ENCODE measurements at regions not wholly inside any gene's neighbourhood (a gene's known extent, or its start where the extent isn't known, plus 50 kb on each side); places are given as distances from the start of the nearest gene placed in this dataset.

DNA sequence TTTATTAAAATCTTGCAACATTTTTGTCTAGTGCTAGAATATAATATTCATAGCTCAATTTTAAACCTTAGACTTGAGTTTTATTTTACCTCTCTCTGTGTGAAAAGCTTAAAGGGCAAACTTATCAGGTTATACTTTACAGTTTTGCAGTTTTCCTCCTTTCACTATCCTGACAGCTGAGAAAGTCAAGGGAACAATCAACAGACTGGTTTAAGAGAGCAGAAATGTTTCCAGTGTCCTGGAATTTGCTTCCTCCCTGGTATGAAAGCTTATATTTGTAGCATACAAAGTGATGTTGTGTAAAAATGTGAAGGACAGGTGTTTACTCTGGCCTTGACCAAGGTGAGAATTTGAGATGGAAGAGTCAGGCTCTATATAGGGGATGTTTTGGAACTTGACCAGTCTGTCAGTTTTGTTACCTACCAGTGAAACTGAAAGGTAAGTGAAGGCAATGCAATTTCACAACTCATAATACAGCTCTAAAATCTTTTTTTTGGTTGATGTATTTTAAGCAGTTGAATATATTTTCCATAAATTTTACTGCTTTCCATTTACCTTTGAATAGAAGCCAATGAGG, 64.6 kb downstream of the FHIP1A start:
- TF ChIP-seq GTF2F1 (IDR thresholded peaks at IDR 0.05; ENCODE audit: low read length) = no peak
- TF ChIP-seq SAP130 (CRISPR knock-in tag; IDR thresholded peaks at IDR 0.05; ENCODE audit: low read depth) = no peak
- no peak for TF ChIP-seq DMAP1 (CRISPR knock-in tag; IDR thresholded peaks at IDR 0.05)
- TF ChIP-seq, protein P1, sequence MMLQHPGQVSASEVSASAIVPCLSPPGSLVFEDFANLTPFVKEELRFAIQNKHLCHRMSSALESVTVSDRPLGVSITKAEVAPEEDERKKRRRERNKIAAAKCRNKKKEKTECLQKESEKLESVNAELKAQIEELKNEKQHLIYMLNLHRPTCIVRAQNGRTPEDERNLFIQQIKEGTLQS (CRISPR knock-in tag; IDR thresholded peaks at IDR 0.05) = no peak
- TF ChIP-seq, protein P2, sequence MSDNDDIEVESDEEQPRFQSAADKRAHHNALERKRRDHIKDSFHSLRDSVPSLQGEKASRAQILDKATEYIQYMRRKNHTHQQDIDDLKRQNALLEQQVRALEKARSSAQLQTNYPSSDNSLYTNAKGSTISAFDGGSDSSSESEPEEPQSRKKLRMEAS (IDR thresholded peaks at IDR 0.05) = no peak
- TF ChIP-seq, protein P3, sequence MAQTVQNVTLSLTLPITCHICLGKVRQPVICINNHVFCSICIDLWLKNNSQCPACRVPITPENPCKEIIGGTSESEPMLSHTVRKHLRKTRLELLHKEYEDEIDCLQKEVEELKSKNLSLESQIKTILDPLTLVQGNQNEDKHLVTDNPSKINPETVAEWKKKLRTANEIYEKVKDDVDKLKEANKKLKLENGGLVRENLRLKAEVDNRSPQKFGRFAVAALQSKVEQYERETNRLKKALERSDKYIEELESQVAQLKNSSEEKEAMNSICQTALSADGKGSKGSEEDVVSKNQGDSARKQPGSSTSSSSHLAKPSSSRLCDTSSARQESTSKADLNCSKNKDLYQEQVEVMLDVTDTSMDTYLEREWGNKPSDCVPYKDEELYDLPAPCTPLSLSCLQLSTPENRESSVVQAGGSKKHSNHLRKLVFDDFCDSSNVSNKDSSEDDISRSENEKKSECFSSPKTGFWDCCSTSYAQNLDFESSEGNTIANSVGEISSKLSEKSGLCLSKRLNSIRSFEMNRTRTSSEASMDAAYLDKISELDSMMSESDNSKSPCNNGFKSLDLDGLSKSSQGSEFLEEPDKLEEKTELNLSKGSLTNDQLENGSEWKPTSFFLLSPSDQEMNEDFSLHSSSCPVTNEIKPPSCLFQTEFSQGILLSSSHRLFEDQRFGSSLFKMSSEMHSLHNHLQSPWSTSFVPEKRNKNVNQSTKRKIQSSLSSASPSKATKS (CRISPR knock-in tag; IDR thresholded peaks at IDR 0.05) = no peak
- no peak for TF ChIP-seq NFE2L1 (CRISPR knock-in tag; IDR thresholded peaks at IDR 0.05; ENCODE audit: borderline replicate concordance)
- no peak for TF ChIP-seq TARDBP (CRISPR knock-in tag; IDR thresholded peaks at IDR 0.05)
